ENCODE measurements at regions not wholly inside any gene's neighbourhood (a gene's known extent, or its start where the extent isn't known, plus 50 kb on each side); places are given as distances from the start of the nearest gene placed in this dataset.

DNA sequence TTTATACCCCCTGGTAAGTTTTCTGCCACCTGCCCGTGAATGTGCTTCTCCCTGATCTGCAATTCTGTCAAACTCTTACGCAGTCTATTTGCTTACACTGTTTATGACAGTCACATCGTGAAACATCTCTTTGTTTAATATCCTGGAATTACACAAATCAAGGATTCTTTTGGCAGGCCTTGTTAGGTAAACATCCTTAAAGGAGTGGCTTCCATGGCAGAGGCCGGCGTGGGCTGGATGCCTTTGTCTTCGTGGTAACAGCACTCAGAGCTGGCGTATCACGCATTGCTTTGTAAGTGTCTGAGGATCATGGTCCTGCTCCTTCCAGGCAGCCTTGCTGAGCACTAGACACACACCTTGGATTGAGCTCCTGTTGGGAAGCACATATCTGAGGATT, 145.7 kb downstream of the IRX1 start:
- DNase-seq (ENCODE audit: low read depth in 1 of 2, low spot score in 1 of 2), result no peak
- in situ Hi-C loops (cut with HindIII; ENCODE audit: low pct_unique_long_range_greater_than_20kb, low sequenced_read_pairs), result no loop called here
- TF ChIP-seq JUND (IDR thresholded peaks at IDR 0.05; ENCODE audit: low read depth), result no peak

- no peak for DNase-seq (ENCODE audit: low read depth in 1 of 2, low spot score in 1 of 2)
- no peak for TF ChIP-seq JUND (IDR thresholded peaks at IDR 0.05; ENCODE audit: low read depth)
- in situ Hi-C loops (cut with HindIII; ENCODE audit: low pct_unique_long_range_greater_than_20kb, low sequenced_read_pairs), result no loop called here
Observed at GRCh38 chr5:3742750-3743149, 147.1 kb downstream of the IRX1 start.

DNA sequence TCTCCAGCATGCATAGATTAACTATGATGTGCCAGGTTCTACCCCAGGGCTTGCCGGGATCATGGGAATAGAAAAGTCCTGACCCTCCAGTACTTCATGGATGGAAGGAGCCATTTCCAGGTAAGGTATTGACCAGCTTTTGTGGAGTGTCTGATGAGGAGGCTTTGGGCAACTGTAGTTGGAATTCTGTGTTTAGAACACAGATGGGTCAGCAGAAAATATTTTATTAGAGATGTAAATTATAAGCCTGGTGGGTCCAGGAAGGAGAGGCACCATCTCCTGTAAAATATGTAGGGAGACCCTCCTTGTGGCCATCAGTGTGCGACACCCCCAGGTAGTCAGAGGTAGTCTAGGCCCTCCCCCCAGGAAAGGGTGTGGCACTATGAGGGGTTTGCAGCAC, 156.2 kb downstream of the IRX1 start:
- no peak for DNase-seq (ENCODE audit: low read depth in 1 of 2, low spot score in 1 of 2)
- no peak for TF ChIP-seq JUND (IDR thresholded peaks at IDR 0.05; ENCODE audit: low read depth)
- in situ Hi-C loops (cut with HindIII; ENCODE audit: low pct_unique_long_range_greater_than_20kb, low sequenced_read_pairs), result no loop called here

DNA sequence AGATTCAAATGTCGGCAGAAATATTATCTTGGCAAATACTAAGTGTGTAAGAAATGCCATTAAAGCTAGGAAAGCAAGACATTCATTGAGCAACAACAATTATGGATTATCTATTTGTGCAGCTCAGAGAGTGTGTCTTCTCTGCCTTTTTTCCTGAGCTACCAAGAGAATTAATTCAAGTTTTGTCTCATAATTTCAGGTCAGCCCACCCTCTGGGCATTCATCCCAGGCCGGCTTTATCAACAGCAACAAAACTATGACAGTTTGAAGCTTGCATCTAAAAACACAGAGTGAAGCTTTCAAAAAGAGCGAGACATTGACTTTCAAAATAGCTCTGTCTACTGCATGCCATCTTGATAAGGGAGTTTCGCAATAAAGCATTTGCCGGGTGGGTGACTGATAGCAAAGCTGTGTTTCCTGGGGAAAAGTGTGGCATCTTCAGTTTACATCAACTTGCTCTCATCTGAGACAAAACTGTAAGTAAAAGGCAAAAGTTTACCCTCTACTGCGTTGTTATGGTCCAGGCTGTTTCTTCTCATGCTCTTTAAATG, 182.4 kb downstream of the IRX1 start:
- DNase-seq (ENCODE audit: low read depth in 1 of 2, low spot score in 1 of 2), result no peak
- in situ Hi-C loops (cut with HindIII; ENCODE audit: low pct_unique_long_range_greater_than_20kb, low sequenced_read_pairs), result no loop called here

GRCh38 chr5:3778945-3779344, 183.3 kb downstream of the IRX1 start:
- DNase-seq (ENCODE audit: low read depth in 1 of 2, low spot score in 1 of 2), result no peak
- in situ Hi-C loops (cut with HindIII; ENCODE audit: low pct_unique_long_range_greater_than_20kb, low sequenced_read_pairs), result no loop called here
- no peak for TF ChIP-seq JUND (IDR thresholded peaks at IDR 0.05; ENCODE audit: low read depth)

More for the DNA sequence above, 182.4 kb downstream of the IRX1 start:
- TF ChIP-seq JUND (IDR thresholded peaks at IDR 0.05; ENCODE audit: low read depth), result no peak

- in situ Hi-C loops (cut with HindIII; ENCODE audit: low pct_unique_long_range_greater_than_20kb, low sequenced_read_pairs), result no loop called here
- no peak for DNase-seq (ENCODE audit: low read depth in 1 of 2, low spot score in 1 of 2)
- TF ChIP-seq JUND (IDR thresholded peaks at IDR 0.05; ENCODE audit: low read depth), result no peak
Observed at GRCh38 chr5:3780278-3780677, 184.6 kb downstream of the IRX1 start.

- TF ChIP-seq JUND (IDR thresholded peaks at IDR 0.05; ENCODE audit: low read depth), result no peak
- in situ Hi-C loops (cut with HindIII; ENCODE audit: low pct_unique_long_range_greater_than_20kb, low sequenced_read_pairs), result no loop called here
- no peak for DNase-seq (ENCODE audit: low read depth in 1 of 2, low spot score in 1 of 2)
Observed at GRCh38 chr5:3780907-3781306, 185.3 kb downstream of the IRX1 start.

DNA sequence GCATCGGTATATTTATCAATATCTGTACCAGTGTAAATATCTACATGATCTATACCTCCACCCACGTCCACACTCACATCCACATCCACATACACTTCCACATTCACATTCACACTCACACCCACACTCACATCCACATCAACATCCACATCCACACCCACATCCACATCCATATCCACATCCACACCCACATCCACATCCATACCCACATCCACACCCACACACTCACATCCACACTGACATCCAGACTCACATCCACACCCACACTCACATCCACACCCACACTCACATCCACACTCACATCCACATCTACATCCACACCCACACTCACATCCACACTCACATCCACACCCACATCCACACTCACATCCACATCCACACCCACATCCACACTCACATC, 189.2 kb downstream of the IRX1 start:
- no peak for TF ChIP-seq JUND (IDR thresholded peaks at IDR 0.05; ENCODE audit: low read depth)
- no peak for DNase-seq (ENCODE audit: low read depth in 1 of 2, low spot score in 1 of 2)
- in situ Hi-C loops (cut with HindIII; ENCODE audit: low pct_unique_long_range_greater_than_20kb, low sequenced_read_pairs), result no loop called here

DNA sequence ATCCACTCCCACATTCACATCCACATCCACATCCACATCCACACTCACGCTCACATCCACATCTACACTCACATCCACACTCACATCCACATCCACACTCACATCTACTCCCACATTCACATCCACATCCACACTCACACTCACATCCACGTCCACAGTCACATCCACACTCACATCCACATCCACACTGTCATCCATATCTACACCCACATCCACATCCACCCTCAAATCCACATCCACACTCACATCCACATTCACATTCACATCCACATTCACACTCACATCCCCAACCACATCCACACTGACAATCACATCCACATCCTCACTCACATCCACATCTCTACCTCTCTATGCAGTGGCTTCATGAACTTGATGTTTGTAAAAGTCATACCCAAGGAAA, 190.5 kb downstream of the IRX1 start:
- no peak for DNase-seq (ENCODE audit: low read depth in 1 of 2, low spot score in 1 of 2)
- in situ Hi-C loops (cut with HindIII; ENCODE audit: low pct_unique_long_range_greater_than_20kb, low sequenced_read_pairs), result no loop called here
- no peak for TF ChIP-seq JUND (IDR thresholded peaks at IDR 0.05; ENCODE audit: low read depth)

DNA sequence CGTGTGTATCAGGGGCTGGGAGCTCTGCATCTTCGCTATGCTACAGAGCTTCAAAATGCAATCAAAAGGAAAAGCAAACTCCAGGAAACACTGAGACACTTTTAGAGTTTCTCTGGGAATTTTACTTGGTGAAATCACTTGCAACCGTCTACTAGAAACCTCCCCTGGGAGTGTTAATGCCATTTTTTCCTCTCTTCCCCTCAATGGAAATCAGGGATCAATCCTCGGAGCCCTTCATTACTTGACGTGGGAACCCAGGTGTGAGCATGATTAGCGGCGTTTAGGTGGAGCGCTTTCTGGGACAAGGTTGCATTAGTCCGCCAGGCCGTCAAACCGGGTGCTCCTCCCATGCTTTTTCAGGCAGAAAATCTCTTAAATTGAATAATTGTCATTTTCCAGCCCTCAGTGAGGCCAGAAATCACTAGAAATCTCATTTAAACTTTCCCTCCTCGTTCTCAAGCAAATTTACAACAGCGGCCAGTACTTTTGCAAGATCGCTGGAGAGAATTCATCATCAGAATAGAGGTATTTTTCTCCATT, 191.3 kb downstream of the IRX1 start:
- TF ChIP-seq JUND (IDR thresholded peaks at IDR 0.05; ENCODE audit: low read depth), result no peak
- in situ Hi-C loops (cut with HindIII; ENCODE audit: low pct_unique_long_range_greater_than_20kb, low sequenced_read_pairs), result no loop called here
- DNase-seq (ENCODE audit: low read depth in 1 of 2, low spot score in 1 of 2), result no peak

- TF ChIP-seq JUND (IDR thresholded peaks at IDR 0.05; ENCODE audit: low read depth), result no peak
- DNase-seq (ENCODE audit: low read depth in 1 of 2, low spot score in 1 of 2), result no peak
- in situ Hi-C loops (cut with HindIII; ENCODE audit: low pct_unique_long_range_greater_than_20kb, low sequenced_read_pairs), result no loop called here
Observed at GRCh38 chr5:3787604-3788003, 192.0 kb downstream of the IRX1 start.

- TF ChIP-seq JUND (IDR thresholded peaks at IDR 0.05; ENCODE audit: low read depth), result no peak
- in situ Hi-C loops (cut with HindIII; ENCODE audit: low pct_unique_long_range_greater_than_20kb, low sequenced_read_pairs), result no loop called here
- no peak for DNase-seq (ENCODE audit: low read depth in 1 of 2, low spot score in 1 of 2)
Observed at GRCh38 chr5:3789519-3790193, 194.0 kb downstream of the IRX1 start.

DNA sequence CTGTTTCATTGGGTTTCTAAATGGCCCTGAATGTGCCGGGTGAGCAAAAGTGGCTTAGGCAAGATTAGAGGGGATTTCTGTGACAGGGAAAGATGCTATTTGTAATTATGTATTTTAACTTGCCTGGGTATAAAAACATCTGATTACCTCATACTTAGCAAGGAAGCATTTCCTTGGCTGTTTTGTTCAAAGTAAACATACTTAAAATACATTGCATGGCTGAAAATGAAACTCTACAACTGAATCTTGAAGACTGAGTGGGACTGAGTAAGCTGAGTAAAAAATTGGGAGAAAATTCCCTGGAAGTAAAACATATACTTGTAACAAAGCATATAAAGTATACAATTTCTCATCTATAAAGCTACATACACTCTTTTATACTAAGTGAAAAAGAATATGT, 197.5 kb downstream of the IRX1 start:
- in situ Hi-C loops (cut with HindIII; ENCODE audit: low pct_unique_long_range_greater_than_20kb, low sequenced_read_pairs), result no loop called here
- no peak for TF ChIP-seq JUND (IDR thresholded peaks at IDR 0.05; ENCODE audit: low read depth)

DNA sequence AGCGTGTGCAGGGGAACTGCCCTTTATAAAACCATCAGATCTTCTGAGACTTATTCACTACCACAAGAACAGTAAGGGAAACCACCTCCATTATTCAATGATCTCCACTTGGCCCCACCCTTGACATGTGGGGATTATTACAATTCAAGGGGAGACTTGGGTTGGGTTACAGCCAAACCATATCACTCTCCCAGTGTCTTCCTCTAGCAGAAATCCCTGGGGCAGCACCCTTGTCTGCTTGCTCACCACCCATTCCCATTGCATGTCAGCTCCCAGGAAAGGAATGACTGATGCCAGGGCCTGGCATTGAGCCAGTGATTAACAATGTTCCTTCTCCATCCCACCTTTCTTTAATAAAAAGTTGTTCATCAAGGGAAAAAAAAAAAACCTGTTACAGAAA, 199.0 kb downstream of the IRX1 start:
- in situ Hi-C loops (cut with HindIII; ENCODE audit: low pct_unique_long_range_greater_than_20kb, low sequenced_read_pairs), result no loop called here
- no peak for DNase-seq (ENCODE audit: low read depth in 1 of 2, low spot score in 1 of 2)
- no peak for TF ChIP-seq JUND (IDR thresholded peaks at IDR 0.05; ENCODE audit: low read depth)

More for the DNA sequence above, 197.5 kb downstream of the IRX1 start:
- DNase-seq (ENCODE audit: low read depth in 1 of 2, low spot score in 1 of 2), result no peak
